ENCODE measurements at regions not wholly inside any gene's neighbourhood (a gene's known extent, or its start where the extent isn't known, plus 50 kb on each side); places are given as distances from the start of the nearest gene placed in this dataset.

- ATAC-seq = no peak
These were observed 50.7 kb upstream of the FOXB1 start for GRCh38 chr15:59953392-59953883.

GRCh38 chr15:59952960-59953359, 51.2 kb upstream of the FOXB1 start:
- no peak overlapping the region for H3K4me3 Mint-ChIP-seq
- no peak for DNase-seq
- H3K27me3 Mint-ChIP-seq = peaks cover 10% of the 10 kb centered on the region
- no peaks in the 10 kb centered on the region for H3K4me1 Mint-ChIP-seq
- no peak for ATAC-seq
- H3K36me3 Mint-ChIP-seq (ENCODE audit: low read depth) = peaks cover 2% of the 10 kb centered on the region
- H3K9me3 ChIP-seq (ENCODE audit: control insufficient read depth, low read length, poor library complexity, severe bottlenecking) = no peaks in the 10 kb centered on the region
- H3K27ac Mint-ChIP-seq = no peak overlapping the region

More at GRCh38 chr15:59953392-59953883, 50.7 kb upstream of the FOXB1 start:
- DNase-seq = no peak
- no peaks in the 10 kb centered on the region for H3K9me3 ChIP-seq (ENCODE audit: control insufficient read depth, low read length, poor library complexity, severe bottlenecking)
- Mint-ChIP-seq H3K27me3 (peaks cover 10% of the 10 kb centered on the region), H3K4me3 (no peak overlapping the region), H3K27ac (no peak overlapping the region), H3K4me1 (no peaks in the 10 kb centered on the region), H3K36me3 (ENCODE audit: low read depth) (peaks cover 2% of the 10 kb centered on the region)

GRCh38 chr15:59950603-59951388, 53.3 kb upstream of the FOXB1 start:
- Mint-ChIP-seq H3K36me3 (ENCODE audit: low read depth) (peaks cover 2% of the 10 kb centered on the region), H3K4me1 (no peaks in the 10 kb centered on the region)

GRCh38 chr15:59948924-59949613, 55.0 kb upstream of the FOXB1 start:
- H3K4me3 Mint-ChIP-seq = no peak overlapping the region
- ATAC-seq (no peak), DNase-seq (no peak)
- H3K27me3 Mint-ChIP-seq = peaks cover 7% of the 10 kb centered on the region
- H3K9me3 ChIP-seq (ENCODE audit: control insufficient read depth, low read length, poor library complexity, severe bottlenecking) = no peaks in the 10 kb centered on the region
- no peaks in the 10 kb centered on the region for H3K4me1 Mint-ChIP-seq
- peaks cover 2% of the 10 kb centered on the region for H3K36me3 Mint-ChIP-seq (ENCODE audit: low read depth)
- H3K27ac Mint-ChIP-seq = no peak overlapping the region

More at GRCh38 chr15:59950603-59951388, 53.3 kb upstream of the FOXB1 start:
- ATAC-seq = no peak
- no peak for DNase-seq
- H3K27me3 Mint-ChIP-seq = peaks cover 6% of the 10 kb centered on the region
- H3K4me3 Mint-ChIP-seq = no peak overlapping the region
- H3K9me3 ChIP-seq (ENCODE audit: control insufficient read depth, low read length, poor library complexity, severe bottlenecking) = no peaks in the 10 kb centered on the region
- no peak overlapping the region for H3K27ac Mint-ChIP-seq

- no peak for DNase-seq
- Mint-ChIP-seq H3K27me3 (peaks cover 26% of the 10 kb centered on the region), H3K4me3 (no peak overlapping the region), H3K4me1 (peaks cover 3% of the 10 kb centered on the region), H3K36me3 (ENCODE audit: low read depth) (no peaks in the 10 kb centered on the region), H3K27ac (no peak overlapping the region)
- H3K9me3 ChIP-seq (ENCODE audit: control insufficient read depth, low read length, poor library complexity, severe bottlenecking) = no peaks in the 10 kb centered on the region
- ATAC-seq = no peak
These were observed 58.0 kb upstream of the FOXB1 start for GRCh38 chr15:59946084-59946483.

- Mint-ChIP-seq H3K27ac (no peak overlapping the region), H3K27me3 (peaks cover 33% of the 10 kb centered on the region), H3K4me1 (peaks cover 3% of the 10 kb centered on the region), H3K4me3 (no peak overlapping the region), H3K36me3 (ENCODE audit: low read depth) (no peaks in the 10 kb centered on the region)
- ATAC-seq = no peak
- no peaks in the 10 kb centered on the region for H3K9me3 ChIP-seq (ENCODE audit: control insufficient read depth, low read length, poor library complexity, severe bottlenecking)
- DNase-seq = no peak
These were observed 59.1 kb upstream of the FOXB1 start for GRCh38 chr15:59945036-59945435.

- Mint-ChIP-seq H3K27ac (no peak overlapping the region), H3K4me1 (peaks cover 5% of the 10 kb centered on the region), H3K27me3 (peaks cover 39% of the 10 kb centered on the region), H3K36me3 (ENCODE audit: low read depth) (no peaks in the 10 kb centered on the region), H3K4me3 (no peak overlapping the region)
- no peaks in the 10 kb centered on the region for H3K9me3 ChIP-seq (ENCODE audit: control insufficient read depth, low read length, poor library complexity, severe bottlenecking)
- no peak for ATAC-seq
- DNase-seq = no peak
These were observed 62.5 kb upstream of the FOXB1 start for GRCh38 chr15:59941612-59942011.

GRCh38 chr15:59940928-59941327, 63.2 kb upstream of the FOXB1 start:
- DNase-seq (no peak), ATAC-seq (no peak)
- Mint-ChIP-seq H3K27ac (no peak overlapping the region), H3K27me3 (peaks cover 46% of the 10 kb centered on the region), H3K4me3 (no peak overlapping the region), H3K4me1 (peaks cover 5% of the 10 kb centered on the region), H3K36me3 (ENCODE audit: low read depth) (no peaks in the 10 kb centered on the region)
- H3K9me3 ChIP-seq (ENCODE audit: control insufficient read depth, low read length, poor library complexity, severe bottlenecking) = no peaks in the 10 kb centered on the region

GRCh38 chr15:59940456-59940855, 63.7 kb upstream of the FOXB1 start:
- H3K36me3 Mint-ChIP-seq (ENCODE audit: low read depth) = no peaks in the 10 kb centered on the region
- no peak for ATAC-seq

GRCh38 chr15:59936741-59937140, 67.4 kb upstream of the FOXB1 start:
- Mint-ChIP-seq H3K27ac (no peak overlapping the region), H3K36me3 (ENCODE audit: low read depth) (no peaks in the 10 kb centered on the region), H3K4me3 (no peak overlapping the region), H3K4me1 (peaks cover 4% of the 10 kb centered on the region), H3K27me3 (peaks cover 48% of the 10 kb centered on the region)
- ATAC-seq (no peak), DNase-seq (no peak)
- H3K9me3 ChIP-seq (ENCODE audit: control insufficient read depth, low read length, poor library complexity, severe bottlenecking) = no peaks in the 10 kb centered on the region

More at GRCh38 chr15:59940456-59940855, 63.7 kb upstream of the FOXB1 start:
- no peak for DNase-seq
- Mint-ChIP-seq H3K4me3 (no peak overlapping the region), H3K4me1 (peaks cover 5% of the 10 kb centered on the region), H3K27ac (no peak overlapping the region), H3K27me3 (peaks cover 47% of the 10 kb centered on the region)
- H3K9me3 ChIP-seq (ENCODE audit: control insufficient read depth, low read length, poor library complexity, severe bottlenecking) = no peaks in the 10 kb centered on the region

GRCh38 chr15:59933607-59934006, 70.5 kb upstream of the FOXB1 start:
- DNase-seq (no peak), ATAC-seq (no peak)
- no peaks in the 10 kb centered on the region for H3K9me3 ChIP-seq (ENCODE audit: control insufficient read depth, low read length, poor library complexity, severe bottlenecking)
- Mint-ChIP-seq H3K27ac (no peak overlapping the region), H3K36me3 (ENCODE audit: low read depth) (no peaks in the 10 kb centered on the region), H3K4me1 (peaks cover 4% of the 10 kb centered on the region), H3K27me3 (peaks cover 49% of the 10 kb centered on the region), H3K4me3 (no peak overlapping the region)

- H3K27ac Mint-ChIP-seq = no peak overlapping the region
- DNase-seq (no peak), ATAC-seq (no peak)
- no peak overlapping the region for H3K4me3 Mint-ChIP-seq
- H3K9me3 ChIP-seq (ENCODE audit: control insufficient read depth, low read length, poor library complexity, severe bottlenecking) = no peaks in the 10 kb centered on the region
- no peaks in the 10 kb centered on the region for H3K36me3 Mint-ChIP-seq (ENCODE audit: low read depth)
- peaks cover 54% of the 10 kb centered on the region for H3K27me3 Mint-ChIP-seq
- H3K4me1 Mint-ChIP-seq = peaks cover 2% of the 10 kb centered on the region
These were observed 72.4 kb upstream of the FOXB1 start for GRCh38 chr15:59931646-59932261.

- peaks cover 22% of the 10 kb centered on the region for H3K27me3 Mint-ChIP-seq
- H3K4me1 Mint-ChIP-seq = peaks cover 2% of the 10 kb centered on the region
- no peak overlapping the region for H3K4me3 Mint-ChIP-seq
- no peaks in the 10 kb centered on the region for H3K9me3 ChIP-seq (ENCODE audit: control insufficient read depth, low read length, poor library complexity, severe bottlenecking)
- no peak for ATAC-seq
- no peaks in the 10 kb centered on the region for H3K36me3 Mint-ChIP-seq (ENCODE audit: low read depth)
- H3K27ac Mint-ChIP-seq = no peak overlapping the region
- no peak for DNase-seq
These were observed 79.1 kb upstream of the FOXB1 start for GRCh38 chr15:59924812-59925522.

Measured in T-helper 17 cell (primary cell).